T-helper 1 cell treated with Interleukin-12 subunit alpha and Interleukin-12 subunit beta and Interleukin-4 antibody, amounts not matched to agents 30 ng/mL and 1 ng/mL, for 36 hours (primary cell): ENCODE measurements at regions not wholly inside any gene's neighbourhood (a gene's known extent, or its start where the extent isn't known, plus 50 kb on each side); places are given as distances from the start of the nearest gene placed in this dataset.
"Not testable (repeated sequence)": the region's sequence is repeated elsewhere in the genome, so short reads cannot be mapped to it uniquely, and the experiment has no call there.

Experiments
- intact Hi-C: fragments of 100-400 bp; cut with micrococcal nuclease; formaldehyde crosslinking; loops from one replicate; pipeline ENCODE4 v1.15.1; 2024

GRCh38 chr4:84022564-84022963 lies 476.5 kb downstream of the NKX6-1 start:
- intact Hi-C loops: no loop called here

DNA sequence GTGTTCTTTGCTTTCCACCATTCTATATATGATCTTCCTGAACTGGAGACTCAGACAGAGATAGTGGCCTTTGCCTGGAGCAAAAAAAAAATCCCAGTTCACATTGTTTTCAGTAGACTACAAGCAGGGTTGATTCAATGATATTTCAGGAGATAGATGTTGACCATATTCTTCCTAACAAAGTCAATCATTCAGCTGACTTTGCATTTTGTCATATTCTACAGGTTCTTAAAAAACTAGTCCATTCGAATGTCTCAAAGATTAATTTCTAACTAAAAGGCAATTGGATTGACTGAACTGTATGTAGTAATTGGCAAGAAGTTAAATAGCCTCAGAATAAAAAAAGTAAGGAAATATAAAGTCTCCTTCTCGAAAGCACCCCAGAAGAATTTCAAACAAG lies 479.5 kb downstream of the NKX6-1 start:
- intact Hi-C loops: no loop called here

- intact Hi-C loops: no loop called here
Observed at GRCh38 chr4:84003046-84003445, 467.1 kb downstream of the GPAT3 start.

DNA sequence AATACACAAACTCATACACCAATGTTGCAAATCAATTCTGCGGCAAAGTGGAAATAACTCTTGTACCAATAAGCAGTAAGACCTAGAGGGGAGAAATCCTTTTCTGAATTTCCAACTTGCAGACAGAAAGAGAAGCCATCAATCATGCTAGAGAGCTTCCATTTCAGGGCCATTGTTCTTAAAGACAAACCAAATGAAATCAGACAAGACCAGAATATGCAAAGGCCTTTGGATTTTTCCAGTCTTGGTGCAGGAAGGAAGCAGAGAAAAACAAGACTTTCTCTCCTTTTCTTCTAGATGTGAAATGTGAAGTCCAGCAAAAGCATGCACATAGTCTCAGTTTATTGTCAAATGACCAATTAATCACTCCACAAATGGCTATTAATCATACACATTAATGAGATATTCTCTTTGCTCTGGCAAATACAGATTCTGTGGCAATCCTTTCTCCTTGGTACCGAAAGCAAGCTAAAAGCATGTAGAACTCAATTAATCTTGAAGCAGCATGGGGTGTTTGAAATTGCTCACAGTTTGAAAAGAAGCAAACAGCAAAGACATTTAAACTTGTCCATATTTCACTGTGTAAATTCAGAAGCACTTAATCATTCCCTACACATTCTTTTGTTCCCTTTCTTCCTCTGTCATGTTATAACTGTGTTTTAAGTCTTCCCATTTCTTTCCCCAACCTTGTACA lies 466.1 kb downstream of the GPAT3 start:
- intact Hi-C loops: no loop called here

GRCh38 chr4:83996254-83996653 lies 460.3 kb downstream of the GPAT3 start:
- intact Hi-C loops: no loop called here

GRCh38 chr4:83993774-83994173 lies 457.9 kb downstream of the GPAT3 start:
- intact Hi-C loops: no loop called here

GRCh38 chr4:83989835-83990234 lies 453.9 kb downstream of the GPAT3 start:
- intact Hi-C loops: no loop called here

- intact Hi-C loops: no loop called here
Observed at GRCh38 chr4:83981156-83981555, 445.2 kb downstream of the GPAT3 start.

- intact Hi-C loops: no loop called here
Observed at GRCh38 chr4:83979773-83980172, 443.9 kb downstream of the GPAT3 start.

- intact Hi-C loops: no loop called here
Observed at GRCh38 chr4:83974111-83974780, 438.3 kb downstream of the GPAT3 start.

DNA sequence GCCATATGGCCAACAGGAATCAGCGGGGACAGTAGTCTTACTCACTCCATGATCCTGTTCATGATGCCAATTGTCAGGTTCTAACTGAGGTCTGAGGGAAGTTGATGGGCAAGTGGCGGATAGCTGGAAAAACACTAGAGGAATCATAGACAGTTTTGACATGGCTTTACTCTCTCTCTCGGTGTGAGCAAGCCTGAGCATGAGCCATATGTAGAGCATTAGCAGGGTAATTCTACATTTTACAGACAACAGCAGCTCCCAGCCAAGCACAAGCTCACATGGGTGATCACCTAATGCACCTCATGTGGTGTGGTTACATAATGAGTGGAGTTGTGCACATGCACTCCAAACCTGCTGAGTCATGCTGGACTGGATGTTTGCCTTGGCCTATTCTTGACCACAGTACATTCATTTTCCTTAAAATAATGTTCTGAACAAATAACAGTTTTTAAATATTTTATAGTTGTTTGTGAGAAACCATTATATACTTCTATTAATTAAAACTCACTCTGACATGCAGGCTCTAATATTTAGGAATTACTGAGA lies 429.2 kb downstream of the GPAT3 start:
- intact Hi-C loops: no loop called here

- intact Hi-C loops: no loop called here
Observed at GRCh38 chr4:83962492-83962891, 426.6 kb downstream of the GPAT3 start.

DNA sequence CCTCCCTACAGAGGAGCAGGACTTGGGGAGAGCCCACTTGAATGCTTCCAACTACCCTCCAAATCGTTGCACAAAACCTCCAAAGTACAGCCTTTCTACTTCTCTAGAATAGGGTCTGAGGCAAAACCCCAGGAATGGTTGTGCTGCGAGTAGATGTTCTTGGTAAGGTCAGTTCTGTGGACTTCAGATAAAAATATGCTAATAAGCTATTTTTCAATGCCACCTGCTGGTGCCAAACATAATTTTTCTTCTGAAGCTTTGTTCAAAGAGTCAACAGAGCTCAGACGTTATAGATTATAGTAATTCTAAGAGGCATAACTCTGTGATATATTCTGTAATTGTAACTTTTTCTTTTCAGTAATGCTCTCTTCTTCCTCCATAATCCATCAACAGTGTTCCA lies 425.7 kb downstream of the GPAT3 start:
- intact Hi-C loops: no loop called here

GRCh38 chr4:83959160-83959559 lies 423.3 kb downstream of the GPAT3 start:
- intact Hi-C loops: no loop called here

GRCh38 chr4:83947830-83948193 lies 411.9 kb downstream of the GPAT3 start:
- intact Hi-C loops: no loop called here

DNA sequence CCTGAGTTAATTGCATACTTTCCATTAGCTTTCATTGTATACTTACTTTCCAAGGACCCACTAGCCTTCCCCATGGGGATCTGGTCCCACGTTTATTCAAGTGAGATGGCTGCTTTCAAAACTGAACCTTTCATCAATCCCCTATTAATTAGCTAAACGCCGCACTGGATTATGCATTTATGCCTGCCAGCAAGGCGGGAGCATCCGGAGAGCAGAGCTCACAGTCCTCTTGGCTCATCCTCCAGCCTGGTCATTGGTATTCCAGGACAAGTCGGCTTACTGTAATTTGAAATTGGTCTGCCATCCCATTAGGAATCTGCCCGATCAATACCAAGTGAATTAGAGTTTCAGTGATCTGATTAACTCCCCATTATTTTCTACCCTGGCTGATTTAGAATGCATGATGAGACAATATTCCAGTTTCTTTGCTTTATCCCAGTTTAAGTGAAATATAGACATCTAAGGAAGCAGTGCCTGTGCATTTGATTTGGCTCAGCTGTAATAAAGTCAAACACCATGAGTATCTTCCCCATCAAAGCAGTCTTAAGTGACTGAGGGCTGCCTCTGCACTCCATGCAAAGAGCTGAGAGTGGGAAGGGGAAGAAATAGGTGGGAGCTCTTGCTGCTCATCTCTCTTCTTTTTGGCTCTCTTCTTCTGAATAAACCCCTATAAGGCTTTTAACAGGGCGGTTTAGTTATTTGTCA lies 411.4 kb downstream of the GPAT3 start:
- intact Hi-C loops: no loop called here

- intact Hi-C loops: not testable (repeated sequence)
Observed at GRCh38 chr4:83943691-83944090, 407.8 kb downstream of the GPAT3 start.

GRCh38 chr4:83932750-83933391 lies 397.0 kb downstream of the GPAT3 start:
- intact Hi-C loops: no loop called here

GRCh38 chr4:83931659-83932438 lies 395.9 kb downstream of the GPAT3 start:
- intact Hi-C loops: no loop called here

DNA sequence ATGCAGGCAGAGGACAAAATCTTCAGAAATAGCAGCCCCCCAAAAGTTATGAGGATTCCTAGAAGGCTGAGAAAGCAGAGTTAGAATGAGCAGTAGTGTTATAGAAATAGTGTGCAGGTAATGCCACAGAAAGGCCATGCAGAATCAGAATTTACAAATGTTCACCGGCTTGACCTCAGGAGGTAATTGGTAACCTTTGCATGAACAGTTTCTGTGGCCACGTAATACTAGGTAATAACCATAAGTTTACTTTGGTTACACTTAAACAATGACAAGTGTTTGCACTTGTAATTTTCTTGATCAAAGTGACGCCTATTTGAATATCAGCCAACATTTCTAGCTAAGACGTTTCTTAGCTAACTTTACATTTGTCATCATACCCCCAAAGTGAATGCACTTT lies 393.6 kb downstream of the GPAT3 start:
- intact Hi-C loops: no loop called here

DNA sequence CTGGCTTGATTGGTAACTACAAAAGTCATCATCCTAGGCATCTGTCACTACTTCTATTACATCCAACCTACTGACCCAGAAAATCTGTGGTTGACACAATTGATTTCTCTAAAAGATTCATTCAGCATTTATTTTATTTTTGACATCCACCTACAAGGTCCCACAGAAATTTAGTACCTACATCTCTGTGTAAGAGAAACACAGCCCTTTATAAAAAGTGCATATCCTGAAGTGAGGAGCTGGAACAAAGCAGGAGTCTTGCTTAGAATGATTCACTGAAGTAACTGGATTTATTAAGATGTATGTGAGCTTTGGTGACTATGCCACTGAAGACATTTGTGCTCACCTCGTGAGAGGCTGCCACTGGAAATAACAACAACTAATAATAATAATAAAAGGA lies 391.0 kb downstream of the GPAT3 start:
- intact Hi-C loops: no loop called here
